Astrocyte (in vitro differentiated cells and primary cell): ENCODE measurements at regions not wholly inside any gene's neighbourhood (a gene's known extent, or its start where the extent isn't known, plus 50 kb on each side); places are given as distances from the start of the nearest gene placed in this dataset. TPM values are rescaled to one million over a fixed set of nuclear protein-coding genes. Genes with fewer than 3 reads are reported as not detected.

Experiments used
- DNase-seq: peaks from one replicate; pipeline ENCODE4 v3.0.0-alpha.2; 2010; ENCODE audit warnings: low read depth
- FAIRE-seq: peaks from 2 replicates; lab custom pipeline; 2011; peaks lifted over from hg19 to GRCh38; lab: Jason Lieb, UNC
- H2AFZ ChIP-seq: 2 replicates; pipeline ENCODE4 v1.6.0; 2012; ENCODE audit warnings: low read depth, low read length, inconsistent platforms
- H3K27ac ChIP-seq: 2 replicates; pipeline ENCODE4 v1.5.1; 2011; ENCODE audit warnings: low read depth, low read length, inconsistent platforms
- H3K27me3 ChIP-seq: 2 replicates; pipeline ENCODE4 v1.6.0; 2011; ENCODE audit warnings: low read length, inconsistent platforms; ENCODE audit not compliant: insufficient read depth
- H3K36me3 ChIP-seq: 2 replicates; pipeline ENCODE4 v1.5.1; 2011; ENCODE audit warnings: low read length, inconsistent platforms; ENCODE audit not compliant: insufficient read depth
- H3K4me1 ChIP-seq: 2 replicates; pipeline ENCODE4 v1.5.1; 2011; ENCODE audit warnings: low read length, inconsistent platforms; ENCODE audit not compliant: insufficient read depth
- H3K4me2 ChIP-seq: 2 replicates; pipeline ENCODE4 v1.6.0; 2012; ENCODE audit warnings: low read length, inconsistent platforms
- H3K4me3 ChIP-seq: 2 replicates; pipeline ENCODE4 v1.5.1; 2011; ENCODE audit warnings: low read depth, mild to moderate bottlenecking, low read length, inconsistent platforms; ENCODE audit not compliant: insufficient read depth
- H3K79me2 ChIP-seq: 2 replicates; pipeline ENCODE4 v1.6.0; 2012; ENCODE audit warnings: mild to moderate bottlenecking, low read length, inconsistent platforms; ENCODE audit not compliant: insufficient read depth
- H3K9ac ChIP-seq: 2 replicates; pipeline ENCODE4 v1.6.0; 2012; ENCODE audit warnings: mild to moderate bottlenecking, low read length, inconsistent platforms
- H3K9me3 ChIP-seq: 2 replicates; pipeline ENCODE4 v1.5.1; 2012; ENCODE audit warnings: low read depth, mild to moderate bottlenecking, low read length, inconsistent platforms; ENCODE audit not compliant: insufficient read depth
- H4K20me1 ChIP-seq: 2 replicates; pipeline ENCODE4 v1.6.0; 2012; ENCODE audit warnings: low read length, inconsistent platforms; ENCODE audit not compliant: insufficient read depth
- H3K27ac Mint-ChIP-seq: one replicate; pipeline ENCODE4 v1.8.0; 2021; ENCODE audit warnings: mild to moderate bottlenecking, mixed read lengths; ENCODE audit not compliant: unreplicated experiment
- H3K27me3 Mint-ChIP-seq: one replicate; pipeline ENCODE4 v1.8.0; 2021; ENCODE audit warnings: low read depth, mixed read lengths; ENCODE audit not compliant: unreplicated experiment
- H3K36me3 Mint-ChIP-seq: one replicate; pipeline ENCODE4 v1.8.0; 2021; ENCODE audit warnings: low read depth, mixed read lengths; ENCODE audit not compliant: unreplicated experiment
- H3K4me1 Mint-ChIP-seq: one replicate; pipeline ENCODE4 v1.8.0; 2021; ENCODE audit warnings: low read depth, mixed read lengths; ENCODE audit not compliant: unreplicated experiment
- H3K4me3 Mint-ChIP-seq: one replicate; pipeline ENCODE4 v1.8.0; 2021; ENCODE audit warnings: mild to moderate bottlenecking, moderate library complexity, mixed read lengths; ENCODE audit not compliant: unreplicated experiment
- H3K9me3 Mint-ChIP-seq: one replicate; pipeline ENCODE4 v1.8.0; 2021; ENCODE audit warnings: mild to moderate bottlenecking, mixed read lengths; ENCODE audit not compliant: unreplicated experiment
- CTCF ChIP-seq: IDR thresholded peaks from 2 replicates; pipeline ENCODE4 v1.5.1; 2011; ENCODE audit warnings: low read depth, mild to moderate bottlenecking, inconsistent platforms, low read length, moderate library complexity; ENCODE audit not compliant: insufficient read depth
- EZH2 ChIP-seq: IDR thresholded peaks from 2 replicates; pipeline ENCODE4 v1.6.1; 2012; ENCODE audit warnings: mild to moderate bottlenecking, low read length, inconsistent platforms; ENCODE audit not compliant: insufficient read depth
- microRNA-seq: library from miRNA; unstranded; fragments of <30 nt; microRNA quantifications from one replicate; pipeline ENCODE4 v1.2.0, GENCODE V29; 2020

- H3K4me1 Mint-ChIP-seq = peaks cover 33% of the 10 kb centered on the region
Observed at GRCh38 chr9:106801816-106802215, 61.1 kb upstream of the ZNF462 start.

More at GRCh38 chr9:106801816-106802215, 61.1 kb upstream of the ZNF462 start:
- H4K20me1 ChIP-seq = no peaks in the 10 kb centered on the region
- H3K9me3 Mint-ChIP-seq = peaks cover 8% of the 10 kb centered on the region
- H3K27ac Mint-ChIP-seq = no peak overlapping the region
- TF ChIP-seq CTCF (no peak), EZH2 (no peak)
- no peaks in the 10 kb centered on the region for H3K27me3 Mint-ChIP-seq
- FAIRE-seq (no peak), DNase-seq (no peak)
- H3K4me1 ChIP-seq = peaks cover 12% of the 10 kb centered on the region
- H3K36me3 Mint-ChIP-seq = no peaks in the 10 kb centered on the region
- H3K4me2 ChIP-seq = no peak overlapping the region
- H3K79me2 ChIP-seq = no peaks in the 10 kb centered on the region
- H3K4me3 ChIP-seq = no peak overlapping the region
- H3K4me3 Mint-ChIP-seq = no peak overlapping the region
- H3K9ac ChIP-seq = no peak overlapping the region
- no peak overlapping the region for H3K27ac ChIP-seq
- H3K9me3 ChIP-seq = no peaks in the 10 kb centered on the region
- H3K36me3 ChIP-seq = no peaks in the 10 kb centered on the region
- H3K27me3 ChIP-seq = no peaks in the 10 kb centered on the region
- no peak overlapping the region for H2AFZ ChIP-seq

Small RNA genes lying in the stretch of these regions (microRNA-seq; reads per million reads assigned to microRNA genes)
- not detected for gene MIR8081
